ENCODE measurements at regions not wholly inside any gene's neighbourhood (a gene's known extent, or its start where the extent isn't known, plus 50 kb on each side); places are given as distances from the start of the nearest gene placed in this dataset.

DNA sequence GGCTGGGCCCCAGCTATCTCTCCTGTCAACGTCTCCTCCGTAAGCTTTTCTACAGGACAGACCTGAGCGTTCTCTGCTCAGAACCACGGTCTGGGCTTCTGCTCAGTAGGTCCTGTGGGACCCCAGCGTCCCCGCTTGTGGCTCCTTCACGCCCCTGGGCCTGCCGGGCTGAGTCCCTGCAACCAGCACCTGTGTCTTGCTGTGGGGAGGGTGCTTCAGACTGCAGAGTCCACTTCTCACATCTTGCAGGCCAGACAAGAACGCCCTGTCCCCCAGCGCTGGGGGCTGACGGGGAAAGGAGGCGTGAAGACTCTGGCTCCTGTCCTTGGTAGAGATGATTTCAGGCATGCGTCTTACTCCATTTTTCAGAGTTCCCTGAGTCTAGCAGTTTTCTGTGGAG is 1480.8 kb downstream of the BRD1 start:
- no peak for DNase-seq (ENCODE audit: low read depth)

DNA sequence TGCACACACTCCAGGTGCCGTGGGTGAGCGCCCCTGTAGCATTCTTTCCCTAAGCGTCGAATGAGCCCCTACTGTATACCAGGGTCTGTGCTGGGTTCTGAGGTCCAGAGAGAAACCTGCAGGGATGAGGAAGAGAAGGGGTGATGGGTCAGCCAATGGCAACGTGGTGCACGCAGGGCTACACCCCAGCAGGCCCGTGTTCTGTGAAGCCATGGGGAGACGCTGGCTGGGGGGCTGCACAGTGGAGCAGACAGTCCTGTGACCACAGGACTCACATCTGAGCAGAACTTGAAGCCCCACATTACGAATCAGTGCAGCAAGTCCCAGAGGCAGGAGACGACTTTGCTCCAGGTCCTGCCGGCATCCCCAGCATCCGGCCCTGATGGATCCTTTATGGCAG is 1481.4 kb downstream of the BRD1 start:
- DNase-seq (ENCODE audit: low read depth) = no peak

DNA sequence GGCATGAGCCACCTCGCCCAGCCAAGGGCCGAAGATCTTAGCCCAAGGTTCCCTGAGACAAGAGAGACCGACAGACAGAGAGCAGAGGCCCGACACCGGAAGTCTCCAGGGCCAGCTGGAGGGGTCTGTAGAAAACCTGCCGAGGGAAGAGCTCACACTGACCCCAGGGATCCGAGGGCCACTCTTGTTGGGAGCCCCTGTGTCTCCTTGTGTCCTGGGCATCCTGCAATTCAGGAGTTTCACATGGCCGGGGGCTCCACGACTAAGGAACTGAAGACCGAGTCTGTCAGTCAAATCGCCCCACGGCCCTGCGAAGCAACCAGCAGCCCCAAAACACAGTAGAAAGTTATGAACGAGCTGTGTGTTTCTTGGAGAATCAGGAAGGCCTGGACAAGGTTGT is 1482.0 kb downstream of the BRD1 start:
- no peak for DNase-seq (ENCODE audit: low read depth)

DNA sequence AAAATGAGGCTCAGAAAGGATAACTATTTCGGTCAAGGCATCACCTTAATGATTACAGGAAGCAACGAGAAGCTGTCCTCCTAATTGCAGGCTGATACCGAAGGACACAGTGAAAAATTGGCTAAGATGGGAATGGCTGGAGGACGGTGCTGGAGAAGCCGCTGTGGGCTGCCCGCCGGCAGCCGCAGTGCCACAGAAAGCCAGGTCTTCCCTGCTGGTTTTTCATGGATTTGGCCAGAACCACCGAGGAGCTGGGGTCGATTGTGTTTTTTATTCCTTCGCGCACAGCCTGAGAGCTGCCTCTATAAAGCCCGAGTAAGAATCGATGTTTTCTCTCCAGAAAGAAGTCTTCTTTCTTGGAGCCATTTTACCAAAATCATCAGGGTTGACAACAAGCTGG is 1484.2 kb downstream of the BRD1 start:
- DNase-seq (ENCODE audit: low read depth) = no peak

DNA sequence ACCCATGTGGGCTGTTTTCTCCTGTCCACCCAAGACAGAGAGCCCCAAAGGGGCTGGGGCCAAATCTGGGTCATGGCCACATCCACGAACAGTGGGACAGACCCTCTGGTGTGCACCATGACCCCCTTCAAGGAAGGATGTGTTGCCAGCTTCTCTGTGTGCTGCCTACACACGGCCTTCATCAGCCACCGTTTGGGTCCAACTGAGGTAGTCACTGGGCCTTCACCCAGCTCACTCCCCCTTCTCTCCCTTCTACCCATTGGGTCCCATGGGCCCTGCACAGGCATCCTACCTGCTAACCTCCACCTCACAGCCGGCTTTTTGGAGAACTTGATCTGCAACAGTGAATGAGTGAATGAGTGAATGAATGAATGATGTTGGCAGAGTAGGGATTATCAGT is 1484.9 kb downstream of the BRD1 start:
- DNase-seq (ENCODE audit: low read depth) = no peak

DNA sequence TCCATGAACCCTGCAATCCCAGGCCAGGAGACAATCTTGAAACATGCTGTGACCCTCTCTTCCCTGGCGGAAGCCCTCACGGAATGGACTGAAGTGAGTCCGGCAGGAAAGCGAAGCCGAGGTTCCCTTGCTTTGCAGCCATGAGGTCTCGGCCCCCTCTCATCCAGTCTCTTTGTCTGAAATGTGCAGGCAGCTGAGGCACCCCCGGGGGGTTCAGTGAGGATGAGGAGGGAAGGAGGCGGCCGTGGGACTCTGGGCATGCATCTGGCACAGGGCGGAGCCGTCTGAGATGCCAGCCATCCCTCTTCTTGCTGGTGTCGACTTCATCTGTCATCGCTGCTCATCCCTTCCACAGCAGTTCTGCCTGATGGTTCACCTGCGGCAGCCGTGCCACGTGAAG is 1485.7 kb downstream of the BRD1 start:
- DNase-seq (ENCODE audit: low read depth) = no peak

DNA sequence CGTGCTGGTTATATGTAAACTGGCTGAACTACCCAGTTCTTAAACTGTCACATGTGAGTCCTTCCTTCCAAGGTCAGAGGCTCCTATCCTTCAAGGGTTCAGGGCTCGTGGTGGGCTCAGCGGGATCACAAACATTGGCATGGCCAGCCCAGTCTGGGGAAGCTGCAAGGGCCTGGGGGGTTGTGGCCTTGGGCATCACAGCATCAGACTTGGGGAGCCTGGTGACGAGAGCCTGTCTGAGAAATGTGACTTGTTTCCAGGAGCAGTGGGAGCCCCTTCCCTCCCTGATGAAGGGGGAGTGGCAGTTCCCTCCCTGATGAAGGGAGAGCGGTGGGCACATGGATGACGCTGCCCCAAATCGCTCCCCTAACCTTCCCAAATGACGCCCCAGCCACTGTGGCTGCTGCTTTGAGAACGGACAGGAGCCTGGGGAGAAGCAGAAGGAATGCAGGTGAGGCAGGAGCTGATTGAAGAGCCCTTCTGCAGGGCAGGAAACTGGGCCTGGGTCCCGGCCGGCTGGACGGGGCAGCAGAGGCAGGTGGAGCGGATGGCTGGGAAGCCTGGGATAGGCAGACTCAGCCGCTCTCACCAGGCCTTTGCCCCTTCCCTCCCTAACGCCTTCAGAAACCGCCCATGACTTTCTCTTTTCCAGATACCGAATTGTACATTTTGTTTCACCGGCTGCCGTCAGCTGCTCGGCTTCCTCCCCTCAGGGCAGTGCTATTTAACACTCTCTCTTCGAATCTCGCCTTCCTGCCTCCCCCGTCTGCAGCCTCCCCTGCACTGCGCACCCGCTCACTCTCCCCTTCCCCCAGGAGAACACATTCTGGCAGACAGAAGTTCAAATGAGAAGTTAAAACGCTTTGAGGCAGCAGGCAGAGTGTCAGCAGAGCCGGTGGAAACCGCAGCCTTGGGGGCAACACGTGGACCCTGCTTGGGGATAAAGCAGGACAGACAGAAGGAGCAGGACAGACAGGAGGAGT is 1486.7 kb downstream of the BRD1 start:
- no peak for DNase-seq (ENCODE audit: low read depth)

DNA sequence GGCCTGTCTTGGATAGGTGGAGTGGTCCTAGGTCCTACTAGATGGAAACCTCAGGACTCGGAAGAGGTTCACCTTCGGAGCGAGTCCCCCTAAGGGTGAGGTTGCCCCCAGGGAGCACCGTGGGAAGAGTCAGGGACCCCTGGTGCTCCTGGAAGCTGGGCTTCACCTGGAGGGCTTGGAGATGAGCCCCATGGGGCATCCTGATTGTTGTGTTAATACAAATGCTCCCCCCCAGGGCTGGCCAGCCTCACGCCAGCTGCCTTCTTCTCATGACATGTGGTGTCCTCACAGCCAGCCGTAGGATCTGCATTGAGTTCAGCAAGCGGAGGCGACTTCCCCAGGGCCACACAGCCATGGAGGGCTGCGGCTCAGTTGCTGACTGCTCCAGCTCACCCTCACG is 1487.5 kb downstream of the BRD1 start:
- DNase-seq (ENCODE audit: low read depth) = no peak

DNA sequence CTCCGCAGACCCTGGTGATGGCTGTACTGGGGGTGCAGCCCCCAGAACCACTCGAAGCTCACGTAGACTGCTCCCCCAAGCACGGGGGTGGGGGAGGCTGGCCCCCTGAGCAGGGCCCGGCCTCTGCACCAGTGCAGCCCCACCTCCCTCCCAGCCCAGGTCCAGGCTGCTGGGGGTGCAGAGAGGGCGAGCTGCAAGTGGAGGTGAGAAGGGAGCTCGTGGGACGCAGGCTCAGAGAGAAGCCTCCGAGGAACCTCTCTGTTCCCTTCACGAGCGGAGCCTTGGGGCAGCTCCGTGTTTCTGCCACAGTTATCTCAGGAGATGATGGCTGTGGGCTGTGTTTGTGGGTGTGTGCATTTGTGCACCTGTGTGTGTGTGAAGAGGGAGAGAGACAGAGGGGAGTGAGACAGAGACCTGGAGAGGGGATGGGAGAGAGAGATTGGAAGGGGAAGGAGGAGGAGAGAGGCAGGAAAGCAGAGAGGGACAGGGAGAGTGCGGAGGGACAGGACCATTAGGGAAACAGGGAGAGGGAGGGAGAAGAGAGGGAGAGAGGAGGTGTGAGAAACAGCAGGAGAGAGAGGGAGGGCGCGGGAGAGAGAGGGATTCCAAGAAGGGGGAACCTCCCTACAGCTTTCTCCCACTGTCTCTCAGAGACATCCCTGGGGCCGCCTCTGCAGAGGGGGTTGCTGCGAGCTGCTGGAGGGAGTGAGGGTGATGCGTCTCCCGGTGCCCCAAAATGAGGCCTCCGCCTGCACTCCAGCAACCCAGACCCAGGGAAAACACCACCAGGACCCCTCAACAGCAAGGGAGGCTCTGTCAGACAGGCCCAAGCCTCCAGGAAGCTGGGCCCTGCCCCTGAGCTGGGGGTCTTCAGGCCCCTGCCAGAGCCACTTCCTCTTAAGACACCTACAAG is 1488.6 kb downstream of the BRD1 start:
- no peak for DNase-seq (ENCODE audit: low read depth)

DNA sequence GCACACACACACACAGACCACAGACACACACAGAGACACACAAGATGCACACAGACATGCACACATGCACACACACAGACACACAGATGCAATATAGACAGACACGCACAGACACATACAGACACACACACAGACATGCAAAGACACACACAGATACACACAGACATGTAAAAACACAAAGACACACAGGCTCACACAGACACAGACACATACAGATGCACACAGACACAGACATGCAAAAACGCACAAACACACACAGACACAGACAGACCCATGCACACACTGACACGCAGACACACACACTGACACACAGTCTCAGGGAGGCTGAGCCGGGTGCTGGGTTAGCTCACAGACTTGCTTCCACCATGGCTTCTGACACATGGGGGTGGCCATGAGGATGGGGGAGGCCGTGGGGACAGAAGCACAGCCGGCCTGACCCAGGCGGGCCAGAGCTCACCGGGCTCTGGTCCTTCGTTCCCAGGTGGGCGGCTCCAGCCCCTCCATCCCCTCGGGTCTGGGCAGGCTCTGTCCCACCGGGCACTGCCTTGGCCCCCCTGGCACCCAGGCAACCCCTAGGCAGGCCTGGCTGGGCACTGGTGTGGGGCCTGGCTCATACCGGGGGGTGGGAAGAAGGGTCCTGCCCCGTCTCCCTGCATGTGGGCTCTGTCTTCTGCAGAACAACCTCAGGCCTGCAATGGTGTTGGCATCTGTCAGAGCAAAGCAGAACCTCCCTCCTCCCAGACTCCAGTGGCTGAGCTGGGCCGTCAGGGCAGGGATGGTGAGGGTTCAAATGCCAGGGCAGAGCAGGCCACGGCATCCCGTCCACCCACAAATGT is 1489.5 kb downstream of the BRD1 start:
- DNase-seq (ENCODE audit: low read depth) = no peak

DNA sequence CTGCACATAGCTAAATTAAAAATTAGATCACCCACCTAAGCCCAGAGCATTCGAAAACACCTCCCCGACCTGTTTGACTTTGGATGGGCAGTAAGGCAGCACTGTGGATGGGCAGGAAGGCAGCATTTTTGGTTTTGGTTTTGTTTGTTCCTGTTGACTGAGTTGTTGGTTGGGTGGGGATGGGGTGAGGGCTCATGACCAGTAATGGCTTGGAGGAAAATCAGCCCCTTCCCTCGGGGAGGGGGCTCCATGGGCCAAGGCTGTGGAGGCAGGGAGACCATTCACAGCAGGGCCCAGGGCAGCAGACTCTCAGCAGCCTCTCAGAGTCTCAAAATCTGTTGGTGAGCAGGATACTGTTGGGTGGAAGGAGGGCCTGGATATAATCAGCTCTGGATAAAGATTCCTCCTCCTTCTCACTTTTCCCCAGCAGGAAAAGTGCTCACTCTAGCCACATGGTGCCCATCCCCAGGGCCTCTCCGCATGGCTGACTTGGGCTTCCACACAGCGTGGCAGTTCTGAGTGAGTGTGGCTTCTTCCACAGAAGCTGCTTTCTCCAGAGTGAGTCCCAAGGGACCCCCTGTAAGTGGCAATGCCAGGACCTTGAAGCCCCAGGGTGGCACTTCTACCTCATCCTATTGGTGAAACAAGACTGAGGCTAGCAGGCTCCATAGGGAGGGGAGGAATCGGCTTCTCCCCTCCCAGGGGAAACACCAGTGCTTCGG is 1491.2 kb downstream of the BRD1 start:
- no peak for DNase-seq (ENCODE audit: low read depth)

DNA sequence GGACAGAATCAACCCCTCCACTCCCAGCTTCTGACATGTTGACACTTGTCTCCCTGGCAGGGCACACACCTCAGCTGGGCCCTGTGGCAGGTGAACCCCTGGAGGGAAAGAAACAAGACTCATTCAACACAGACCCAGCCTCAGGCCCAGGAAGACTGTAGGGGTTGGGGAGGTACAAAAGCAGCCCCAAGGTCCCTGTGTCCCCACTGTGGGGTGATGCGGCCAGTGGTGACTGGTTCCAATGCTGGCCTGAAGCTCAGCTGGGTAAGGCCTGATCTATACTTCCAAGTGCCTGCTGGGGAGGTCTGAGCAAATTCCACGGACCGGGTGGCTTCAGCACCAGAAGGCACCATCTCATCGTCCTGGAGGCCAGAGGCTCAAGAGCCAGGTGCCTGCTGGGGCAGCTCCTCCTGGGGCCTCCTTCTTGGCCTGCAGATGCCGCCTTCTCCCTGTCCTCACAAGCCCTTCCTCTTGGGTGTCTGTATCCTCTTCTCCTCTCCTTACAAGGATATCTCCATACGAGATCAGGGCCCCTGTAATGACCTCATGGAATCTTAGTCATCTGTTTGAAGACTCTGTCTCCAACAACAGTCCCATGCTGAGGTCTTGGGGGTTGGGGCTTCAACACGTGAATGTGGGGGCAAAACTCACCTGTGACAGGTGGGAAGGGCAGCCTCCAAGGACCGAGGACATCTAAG is 1492.1 kb downstream of the BRD1 start:
- no peak for DNase-seq (ENCODE audit: low read depth)

DNA sequence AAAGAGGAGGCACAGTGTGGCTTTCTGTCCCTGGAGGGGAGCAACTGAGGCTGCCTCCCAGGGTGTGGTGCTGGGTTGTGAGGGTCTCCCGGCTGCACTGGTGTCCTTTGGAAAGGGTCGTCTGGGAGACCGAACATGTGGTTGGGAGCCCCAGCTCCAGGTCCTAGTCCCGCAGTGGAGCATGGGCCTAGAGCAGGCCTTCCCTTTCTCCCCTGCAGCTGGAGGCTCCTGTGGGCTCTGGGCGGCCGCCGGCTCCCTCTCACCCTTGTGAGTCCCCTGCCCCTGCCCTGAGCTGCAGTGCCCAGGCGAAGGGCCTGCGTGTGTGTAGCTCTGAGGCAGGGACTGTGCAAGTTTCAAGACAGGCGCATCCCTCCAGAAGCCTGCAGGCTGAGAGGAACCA is 1492.7 kb downstream of the BRD1 start:
- no peak for DNase-seq (ENCODE audit: low read depth)

DNA sequence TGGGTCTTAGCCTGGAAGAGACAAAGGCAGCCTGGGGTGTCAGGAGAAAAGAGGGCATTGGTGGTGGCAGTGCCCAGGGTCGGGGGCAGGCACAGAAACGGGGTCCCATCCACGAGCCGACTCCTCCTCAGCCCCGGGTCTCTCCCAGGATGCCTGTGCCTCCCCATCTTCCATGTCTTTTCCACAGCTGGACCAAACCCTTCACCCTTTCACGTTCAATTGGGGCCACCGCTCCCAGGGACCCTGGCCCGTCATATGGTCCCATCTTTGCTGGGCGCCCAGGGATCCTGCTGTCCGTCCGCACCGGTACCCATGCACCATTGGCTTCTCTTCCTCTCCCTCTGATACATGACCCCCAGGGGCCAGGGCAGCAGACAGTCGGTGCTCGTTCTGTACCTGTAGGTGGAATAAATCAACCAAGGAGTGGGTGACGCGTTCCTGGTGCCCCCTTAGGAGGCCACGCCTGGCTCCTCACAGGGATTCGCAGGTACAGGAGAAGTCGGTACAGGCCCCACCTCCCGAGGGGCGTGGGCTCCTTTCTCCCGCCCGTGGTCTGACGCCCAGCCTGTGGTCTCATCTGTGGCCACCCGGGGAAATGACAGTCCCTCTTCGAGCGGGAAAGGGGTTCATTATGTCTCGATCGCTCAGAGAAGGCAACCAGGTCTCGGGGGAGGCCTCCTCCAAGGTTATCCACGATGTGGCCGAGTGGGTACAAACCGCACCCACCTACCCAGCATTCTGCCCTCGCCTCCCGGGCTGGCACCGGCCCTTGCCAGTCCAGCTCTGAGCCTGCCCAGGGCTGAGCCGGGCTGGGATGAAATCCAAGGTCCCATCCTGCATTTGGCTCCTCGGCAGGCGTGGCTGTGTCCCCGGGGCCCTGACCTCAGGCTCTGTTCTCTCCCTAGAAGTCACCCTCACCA is 1493.6 kb downstream of the BRD1 start:
- DNase-seq (ENCODE audit: low read depth) = no peak

DNA sequence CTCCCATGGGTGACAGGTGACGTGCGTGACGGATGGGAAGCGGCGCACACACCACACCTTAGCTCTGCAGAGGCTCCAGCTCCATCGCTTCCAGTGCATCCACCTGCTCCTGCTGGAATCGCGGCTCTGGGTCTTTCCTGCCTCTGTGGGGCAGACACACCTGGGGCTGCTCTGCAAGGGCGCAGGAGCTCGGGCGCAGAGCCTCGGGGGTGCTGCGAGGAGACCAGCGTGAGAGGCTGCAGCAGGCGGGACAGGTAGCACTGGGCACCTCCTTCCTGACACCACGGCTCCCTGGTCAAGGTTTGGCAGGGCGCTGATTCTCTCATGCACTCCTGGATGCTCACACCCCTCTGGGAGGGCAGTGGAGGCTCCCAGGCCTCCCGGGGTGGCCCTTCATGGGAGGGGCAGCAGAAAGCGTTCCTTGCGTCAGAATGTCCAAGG is 1494.3 kb downstream of the BRD1 start:
- no peak for DNase-seq (ENCODE audit: low read depth)

DNA sequence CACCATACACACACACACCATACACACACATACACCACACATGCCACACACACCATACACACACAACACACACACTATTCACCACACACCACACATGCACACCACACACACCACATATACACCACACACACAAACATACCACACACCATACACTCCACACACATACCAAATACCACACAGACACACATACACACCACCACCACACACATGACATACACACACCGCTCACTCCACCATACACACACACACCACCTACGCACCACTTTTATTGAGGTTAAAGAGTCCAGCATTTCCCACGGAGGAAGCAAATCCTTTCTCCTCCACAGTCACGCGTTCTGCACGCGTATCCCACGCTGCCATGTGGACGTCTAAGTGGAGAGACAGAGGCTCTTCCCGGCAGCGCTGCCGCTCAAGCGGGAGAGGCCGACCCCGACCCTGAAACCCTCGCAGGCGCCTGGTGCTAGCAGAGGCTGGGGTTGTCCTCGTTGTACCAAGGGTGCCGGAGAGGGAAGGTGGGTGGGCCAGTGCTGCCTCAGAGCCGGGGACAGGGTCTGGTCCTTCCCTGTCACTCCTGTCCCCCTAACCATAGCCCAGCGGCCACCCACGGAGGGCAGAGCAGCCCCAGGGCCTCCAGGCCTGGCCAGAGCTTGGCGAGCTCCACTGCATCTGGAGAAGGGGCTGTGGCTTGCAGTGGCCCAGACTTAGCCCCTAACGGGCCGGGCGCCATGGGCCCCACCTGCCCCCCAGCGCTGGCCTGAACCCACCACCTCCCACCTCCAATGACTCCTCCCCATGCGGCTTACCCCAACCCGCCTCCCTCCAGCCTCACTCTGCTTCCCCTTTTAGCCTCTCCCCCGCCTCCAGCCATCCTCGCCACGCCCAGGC is 1495.0 kb downstream of the BRD1 start:
- DNase-seq (ENCODE audit: low read depth) = no peak

DNA sequence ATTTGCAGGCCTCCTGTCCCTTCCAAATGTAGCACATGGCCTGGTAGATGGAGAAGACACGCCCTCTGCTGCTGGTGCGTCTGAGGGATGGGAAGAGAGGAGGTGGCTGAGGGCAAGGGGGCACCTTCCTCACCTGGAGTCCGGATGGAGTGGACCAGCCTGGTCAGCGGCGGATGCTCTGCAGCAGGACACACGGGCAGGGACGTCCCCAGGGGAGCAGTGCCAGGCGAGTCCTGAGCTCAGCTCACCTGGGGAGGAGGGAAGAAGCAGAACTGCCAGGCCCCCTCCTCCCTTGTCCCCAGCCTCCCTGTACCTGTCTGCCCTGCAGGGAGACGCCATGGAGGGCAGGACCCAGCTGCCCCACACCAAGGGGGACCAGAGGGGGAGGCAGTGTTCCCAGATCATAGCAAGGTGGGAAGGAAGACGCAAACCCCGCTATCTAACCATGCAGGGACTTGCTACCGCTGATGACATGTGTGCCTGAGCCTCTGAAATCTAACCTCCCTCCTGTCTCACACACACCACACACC is 1495.9 kb downstream of the BRD1 start:
- DNase-seq (ENCODE audit: low read depth) = no peak

DNA sequence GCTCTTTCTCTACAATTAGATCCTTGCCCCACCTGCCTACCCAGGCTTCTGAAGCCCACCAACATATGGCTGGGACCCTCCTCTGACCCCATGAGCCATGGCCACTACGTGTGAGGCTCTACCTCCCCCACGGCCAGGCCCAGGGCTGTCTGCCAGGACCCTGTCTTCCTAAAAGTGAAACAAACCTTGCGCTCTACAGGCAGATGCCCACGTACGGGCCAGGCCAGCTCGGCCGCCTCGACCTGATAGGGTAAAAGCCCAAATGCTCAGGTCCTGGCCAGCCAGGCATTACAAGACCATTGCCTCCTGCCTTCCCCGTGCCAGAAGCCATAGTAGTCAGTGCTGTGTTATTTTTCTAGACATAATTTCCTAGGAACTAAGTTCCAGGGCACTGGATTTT is 1496.4 kb downstream of the BRD1 start:
- no peak for DNase-seq (ENCODE audit: low read depth)
